ENCODE measurements at regions not wholly inside any gene's neighbourhood (a gene's known extent, or its start where the extent isn't known, plus 50 kb on each side); places are given as distances from the start of the nearest gene placed in this dataset.

- no peak for TF ChIP-seq POLR2A (IDR thresholded peaks at IDR 0.05; ENCODE audit: low read depth, low read length)
- TF ChIP-seq POLR2AphosphoS5 (IDR thresholded peaks at IDR 0.05; ENCODE audit: low read depth, low read length) = no peak
- TF ChIP-seq POU2F2 (IDR thresholded peaks at IDR 0.05; ENCODE audit: low read depth, low read length) = 0 out of 2 replicates have a peak, but pooled peaks have one; percentile 36
- no peak for TF ChIP-seq TAF1 (IDR thresholded peaks at IDR 0.05; ENCODE audit: low read depth, low read length)
- TF ChIP-seq SPI1 (IDR thresholded peaks at IDR 0.05; ENCODE audit: low read depth, low read length) = no peak
- TF ChIP-seq PAX5 (IDR thresholded peaks at IDR 0.05; ENCODE audit: insufficient read depth, low read length, severe bottlenecking) = no peak
Observed at GRCh38 chr5:103410172-103410571, 151.6 kb downstream of the MACIR start.
